Pulmonary artery endothelial cell (primary cell): ENCODE measurements at regions not wholly inside any gene's neighbourhood (a gene's known extent, or its start where the extent isn't known, plus 50 kb on each side); places are given as distances from the start of the nearest gene placed in this dataset.

Experiments
- DNase-seq: peaks from one replicate; pipeline ENCODE4 v3.0.0-alpha.2; 2011; ENCODE audit warnings: low read depth, low spot score

GRCh38 chr3:81925385-81925784 lies 163.9 kb upstream of the GBE1 start:
- DNase-seq = no peak

GRCh38 chr3:81923038-81923437 lies 161.6 kb upstream of the GBE1 start:
- DNase-seq = no peak

DNA sequence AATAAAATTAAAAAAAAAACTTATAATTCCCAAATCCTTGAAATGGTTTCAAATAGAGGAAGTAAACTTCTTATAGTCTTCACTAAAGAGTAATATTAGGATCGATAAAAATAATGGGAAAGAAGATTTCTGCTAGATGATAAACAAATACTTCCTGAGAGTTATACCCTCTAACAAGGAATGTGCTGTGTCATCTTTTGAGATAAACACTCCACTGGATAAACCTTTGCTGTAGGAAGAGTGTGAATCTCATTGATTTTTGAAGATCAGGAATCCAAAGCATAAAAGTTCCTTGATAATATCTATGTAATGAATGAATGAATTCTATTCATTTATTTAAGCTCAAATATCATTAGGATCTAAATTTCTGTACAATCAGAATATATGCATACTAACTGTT lies 161.0 kb upstream of the GBE1 start:
- DNase-seq = no peak

DNA sequence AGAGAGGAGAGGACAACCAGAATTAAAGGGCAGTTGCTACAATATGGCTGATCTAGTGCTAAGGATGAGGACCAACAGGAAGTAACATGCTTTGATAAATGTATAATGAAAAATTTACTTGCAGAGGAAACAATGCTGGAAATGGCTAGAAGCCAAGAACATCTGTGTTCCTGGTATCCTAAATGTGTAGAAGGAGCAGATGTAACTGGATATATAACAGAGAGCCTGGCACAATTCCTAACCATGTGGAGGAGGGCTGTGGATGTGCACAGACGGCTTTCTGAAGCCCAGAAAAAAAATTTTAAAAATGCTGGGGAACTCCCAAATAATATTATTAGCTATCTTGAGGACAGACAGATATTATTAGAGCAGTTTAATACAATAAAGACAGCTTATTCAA lies 159.4 kb upstream of the GBE1 start:
- DNase-seq = no peak

DNA sequence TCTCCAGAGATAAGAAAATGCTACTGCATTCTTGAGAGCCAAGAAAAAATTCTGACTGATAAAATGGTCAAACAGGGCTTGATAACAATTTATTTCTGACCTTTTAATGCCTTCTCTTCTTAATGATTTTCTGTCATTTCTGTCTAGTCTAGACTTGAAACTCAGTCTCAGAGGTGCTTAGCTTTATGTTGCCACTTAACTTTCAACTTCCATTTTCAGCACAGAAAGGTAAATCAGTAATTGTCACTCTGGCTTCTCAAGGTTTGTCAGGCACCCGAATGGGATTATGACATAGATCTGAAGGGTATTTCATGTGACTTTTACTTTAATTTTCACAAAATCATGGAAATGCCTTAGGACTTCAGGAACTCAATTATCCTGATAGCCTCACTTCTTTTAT lies 155.4 kb upstream of the GBE1 start:
- no peak for DNase-seq

GRCh38 chr3:81913886-81914663 lies 152.6 kb upstream of the GBE1 start:
- DNase-seq = no peak

GRCh38 chr3:81911221-81911620 lies 149.8 kb upstream of the GBE1 start:
- DNase-seq = no peak

DNA sequence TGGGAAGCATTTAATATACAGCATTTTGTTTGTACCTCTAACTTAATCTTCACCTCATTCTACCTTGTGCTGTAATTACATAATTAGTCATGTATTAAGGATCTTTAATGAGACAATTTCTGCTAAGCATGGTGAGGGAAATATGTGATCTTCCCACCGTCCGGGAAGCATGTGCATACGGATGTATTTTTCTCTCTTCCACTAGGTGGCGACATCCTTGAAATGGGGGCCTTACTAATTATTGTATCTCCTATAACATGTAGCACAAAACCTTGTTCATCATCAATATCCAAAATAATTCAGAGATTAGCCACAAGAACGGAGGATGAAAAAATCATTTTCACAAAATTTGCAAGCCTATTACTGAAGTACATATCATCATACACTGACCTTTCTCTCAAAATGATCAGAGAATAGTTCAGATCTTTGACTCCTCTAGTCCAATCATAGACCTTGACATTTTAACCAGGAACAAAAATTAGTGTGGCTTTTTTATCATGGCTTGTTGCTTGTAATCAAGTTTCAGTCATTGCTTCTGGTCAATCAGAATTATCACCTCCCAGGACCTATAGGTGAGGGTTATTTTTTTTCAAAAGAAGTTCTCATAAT lies 148.9 kb upstream of the GBE1 start:
- DNase-seq = no peak

- DNase-seq = no peak
Observed at GRCh38 chr3:81909796-81910195, 148.4 kb upstream of the GBE1 start.

- no peak for DNase-seq
Observed at GRCh38 chr3:81908561-81908960, 147.1 kb upstream of the GBE1 start.

DNA sequence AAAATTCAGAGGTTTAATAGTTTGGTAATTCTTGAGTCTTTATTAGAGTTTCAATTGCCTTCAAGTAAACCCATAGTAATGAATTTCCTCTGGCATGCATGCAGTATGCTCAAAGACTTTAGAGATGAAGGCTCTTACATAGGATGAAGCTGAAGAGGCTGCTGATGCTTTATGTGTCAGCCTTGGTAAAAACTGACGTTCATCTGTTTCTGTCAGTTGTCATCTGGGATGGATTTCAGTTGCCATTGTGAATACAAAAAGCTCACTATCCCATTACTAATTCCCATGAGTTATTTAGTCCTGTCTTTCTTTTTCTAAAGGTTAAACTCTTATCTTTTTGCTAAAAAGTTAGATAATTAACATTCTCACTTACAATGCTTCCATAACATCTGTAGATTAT lies 136.9 kb upstream of the GBE1 start:
- DNase-seq = no peak

DNA sequence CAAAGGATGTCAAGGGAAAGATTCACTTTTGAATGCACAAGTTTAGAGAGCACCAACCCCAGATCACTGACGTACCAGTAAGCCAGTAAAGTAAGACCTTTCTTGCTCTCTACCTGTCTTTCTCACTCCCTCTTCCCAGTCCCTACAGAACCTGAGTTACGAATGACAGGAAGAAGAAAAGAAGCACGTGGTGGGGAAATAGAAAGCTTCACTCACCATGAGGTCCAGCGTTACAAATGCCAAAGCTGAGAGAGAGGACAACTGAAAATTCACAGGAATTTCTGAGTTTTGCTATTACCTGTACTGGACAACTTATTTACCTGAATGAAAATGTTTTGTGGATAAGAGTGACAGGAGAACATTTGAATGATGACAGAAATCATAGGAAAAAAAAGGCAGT lies 133.2 kb upstream of the GBE1 start:
- no peak for DNase-seq

DNA sequence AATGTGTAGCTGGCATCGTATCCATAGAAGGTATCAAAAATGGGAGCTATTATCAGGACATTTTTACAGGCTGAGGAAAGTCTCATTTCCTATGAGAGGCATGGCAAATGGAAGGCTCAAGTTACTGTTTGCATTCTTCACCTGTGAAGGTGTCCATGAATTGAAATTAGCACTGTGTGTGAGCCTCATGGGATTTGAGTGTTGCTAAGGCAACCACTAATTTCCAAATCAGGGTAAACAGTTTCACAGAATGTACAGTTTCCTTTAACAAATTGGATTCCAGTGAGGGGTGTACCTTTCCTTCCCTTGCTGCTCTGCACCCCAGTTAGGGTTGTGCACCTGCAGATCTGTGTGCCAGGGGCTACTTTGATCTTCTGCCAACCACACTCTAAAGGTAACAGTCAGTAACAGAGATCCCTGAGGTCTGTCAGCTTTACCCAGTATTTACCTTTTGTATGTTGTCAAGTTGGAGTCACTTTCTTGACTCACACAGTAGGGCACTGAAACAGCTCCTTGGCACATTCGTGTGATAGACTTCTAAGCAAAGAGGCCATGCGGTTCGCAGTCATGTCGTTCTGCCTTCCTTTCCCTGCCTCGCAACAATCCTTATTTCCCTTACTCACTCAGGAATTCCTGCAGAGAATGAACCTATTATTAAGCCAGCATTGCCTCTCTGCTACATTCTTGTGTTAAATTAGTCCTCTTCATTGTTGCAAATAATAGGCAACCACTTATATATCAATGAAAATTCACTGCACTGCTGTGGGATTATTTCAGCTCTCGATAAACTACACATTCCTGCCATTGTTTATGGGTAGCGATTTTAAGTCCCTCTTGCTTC lies 129.8 kb upstream of the GBE1 start:
- DNase-seq = no peak

DNA sequence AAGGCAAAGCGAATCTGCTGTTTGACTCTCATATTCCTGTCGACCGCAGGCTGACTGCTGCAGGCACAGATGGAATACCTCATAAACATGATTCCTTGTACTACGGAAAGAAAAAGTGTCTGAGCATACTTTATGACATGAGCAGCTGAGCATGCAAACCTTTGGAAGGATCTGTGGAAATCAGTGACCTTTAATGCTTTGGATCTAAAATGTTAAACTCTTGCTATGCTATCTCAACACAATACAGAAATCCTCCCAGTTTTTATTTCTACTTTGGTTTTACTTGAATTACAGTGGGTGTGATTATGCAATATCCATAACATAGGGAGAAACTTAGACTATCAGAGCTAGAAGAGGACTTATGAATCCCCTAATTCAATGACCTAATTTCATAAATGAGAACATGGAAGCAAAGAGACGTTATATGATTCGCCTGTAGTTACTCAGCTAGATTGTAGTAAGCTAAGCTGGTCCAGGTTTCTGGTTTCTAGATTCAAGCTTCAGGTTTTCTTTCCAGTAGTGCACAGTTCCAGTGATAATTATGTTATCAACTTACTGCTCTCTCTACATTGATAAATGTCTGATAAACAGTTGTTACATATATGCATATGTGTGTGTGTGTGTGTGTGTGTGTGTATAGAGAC lies 127.6 kb upstream of the GBE1 start:
- no peak for DNase-seq

- no peak for DNase-seq
Observed at GRCh38 chr3:81887448-81887847, 126.0 kb upstream of the GBE1 start.

DNA sequence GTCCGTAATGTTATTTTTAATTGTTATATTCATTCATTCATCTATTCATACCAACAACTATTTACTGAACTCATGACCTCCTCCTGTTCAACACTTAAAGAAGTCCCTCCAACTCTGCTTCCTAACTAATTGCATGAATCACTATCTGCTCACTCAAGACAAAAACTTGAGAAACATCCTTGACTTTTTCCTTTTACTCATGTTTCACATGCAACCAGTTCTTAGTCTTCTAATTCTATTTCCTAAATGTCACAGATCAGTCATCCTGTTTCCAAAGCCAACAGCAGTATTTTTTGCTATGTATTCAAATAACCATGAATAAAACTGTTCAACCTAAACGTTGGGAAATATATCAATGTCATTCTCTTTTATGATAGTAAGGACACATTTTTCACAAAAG lies 124.6 kb upstream of the GBE1 start:
- no peak for DNase-seq

DNA sequence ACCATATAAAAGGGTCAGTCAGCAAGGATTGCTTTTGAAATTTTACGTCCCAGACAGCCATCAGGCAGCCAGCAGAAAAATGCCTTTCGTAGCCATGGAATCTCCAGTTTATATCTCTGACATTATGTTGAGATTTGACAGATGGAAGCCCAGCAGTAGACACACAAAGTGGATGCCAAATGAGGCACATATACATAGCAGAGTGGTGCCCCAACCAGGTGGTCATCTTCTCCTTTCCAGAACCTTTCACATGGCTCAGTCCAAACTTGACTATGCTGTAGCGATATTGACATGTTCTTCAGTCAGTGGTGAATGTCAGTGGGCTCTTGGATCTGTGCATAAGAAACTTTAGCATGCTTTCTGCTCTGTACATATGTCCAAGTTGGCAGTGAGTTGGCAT lies 123.3 kb upstream of the GBE1 start:
- DNase-seq = no peak

- no peak for DNase-seq
Observed at GRCh38 chr3:81876826-81877225, 115.4 kb upstream of the GBE1 start.

DNA sequence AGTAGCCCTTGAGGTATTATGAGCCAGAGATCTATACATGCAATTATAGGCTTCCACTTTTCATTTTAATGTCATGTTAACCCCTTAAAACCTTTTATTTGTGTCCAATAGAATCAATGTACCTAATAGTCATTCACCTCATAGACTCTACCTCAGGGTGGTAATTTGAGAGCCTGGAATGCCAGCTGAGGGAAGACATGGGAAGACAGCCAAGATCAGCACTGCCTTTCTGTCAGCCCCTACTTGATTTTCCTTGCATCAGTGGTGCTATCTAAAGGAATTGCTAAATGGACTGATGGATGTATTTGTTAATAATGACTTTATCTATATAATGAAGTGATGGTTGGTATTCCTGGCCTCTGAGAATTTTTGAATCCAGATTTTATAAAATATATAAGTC lies 113.3 kb upstream of the GBE1 start:
- no peak for DNase-seq

GRCh38 chr3:81872566-81872965 lies 111.1 kb upstream of the GBE1 start:
- DNase-seq = no peak

GRCh38 chr3:81871358-81872155 lies 110.1 kb upstream of the GBE1 start:
- DNase-seq = no peak
